Thyroid gland (tissue), 4 donors: ENCODE measurements at regions not wholly inside any gene's neighbourhood (a gene's known extent, or its start where the extent isn't known, plus 50 kb on each side); places are given as distances from the start of the nearest gene placed in this dataset.

Experiments used
- POLR2A ChIP-seq, 2 donors: fragments of 450-650 bp; IDR thresholded peaks; one replicate each; pipeline ENCODE4 v1.6.1; 2017; ENCODE audit warnings: antibody characterized with exemption in 2 of 2, mild to moderate bottlenecking in 2 of 2, moderate library complexity in 1 of 2
- TF ChIP-seq, protein P1 (sequence below), 6 experiments: fragments of 200-600 bp in 3 of 6; fragments of 450-650 bp in 3 of 6; sonication (generic) in 3 of 6; IDR thresholded peaks; one replicate each; pipeline ENCODE4 v1.5.1; 2016 to 2019; ENCODE audit warnings: antibody characterized with exemption in 6 of 6, mild to moderate bottlenecking in 2 of 6, inconsistent platforms in 1 of 6, moderate library complexity in 1 of 6

DNA sequence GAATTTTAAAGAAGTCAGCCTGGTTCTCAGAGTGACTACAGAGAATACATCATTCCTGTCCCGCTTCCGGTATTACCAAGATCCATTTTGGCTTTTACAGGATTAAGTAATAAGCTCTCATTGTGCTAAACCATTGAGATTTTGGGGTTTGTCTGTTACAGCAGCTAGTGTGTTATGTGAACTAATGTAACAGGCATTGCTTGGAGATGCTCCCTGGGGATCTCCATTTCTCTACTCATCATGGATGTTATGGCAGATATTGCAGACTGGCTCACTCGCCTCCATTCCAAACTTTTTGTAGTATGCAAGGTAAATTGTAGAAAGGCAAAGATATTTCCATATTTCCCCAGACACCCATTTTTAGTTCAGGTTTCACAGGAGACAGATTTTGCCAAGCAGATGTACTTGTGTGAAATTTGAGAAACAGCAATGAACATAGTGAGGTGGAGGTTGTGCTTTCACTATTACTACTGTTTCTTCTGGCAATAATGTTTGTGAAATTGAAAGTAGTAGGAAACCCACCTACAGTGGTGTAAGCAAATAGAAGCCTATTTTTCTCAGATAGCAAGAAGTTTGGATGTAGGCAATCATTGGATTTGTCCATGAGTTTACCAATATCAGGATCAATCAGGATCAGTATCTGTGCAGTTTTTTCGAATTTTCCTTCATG lies 177.1 kb upstream of the GALNT15 start:
- TF ChIP-seq, protein P1, sequence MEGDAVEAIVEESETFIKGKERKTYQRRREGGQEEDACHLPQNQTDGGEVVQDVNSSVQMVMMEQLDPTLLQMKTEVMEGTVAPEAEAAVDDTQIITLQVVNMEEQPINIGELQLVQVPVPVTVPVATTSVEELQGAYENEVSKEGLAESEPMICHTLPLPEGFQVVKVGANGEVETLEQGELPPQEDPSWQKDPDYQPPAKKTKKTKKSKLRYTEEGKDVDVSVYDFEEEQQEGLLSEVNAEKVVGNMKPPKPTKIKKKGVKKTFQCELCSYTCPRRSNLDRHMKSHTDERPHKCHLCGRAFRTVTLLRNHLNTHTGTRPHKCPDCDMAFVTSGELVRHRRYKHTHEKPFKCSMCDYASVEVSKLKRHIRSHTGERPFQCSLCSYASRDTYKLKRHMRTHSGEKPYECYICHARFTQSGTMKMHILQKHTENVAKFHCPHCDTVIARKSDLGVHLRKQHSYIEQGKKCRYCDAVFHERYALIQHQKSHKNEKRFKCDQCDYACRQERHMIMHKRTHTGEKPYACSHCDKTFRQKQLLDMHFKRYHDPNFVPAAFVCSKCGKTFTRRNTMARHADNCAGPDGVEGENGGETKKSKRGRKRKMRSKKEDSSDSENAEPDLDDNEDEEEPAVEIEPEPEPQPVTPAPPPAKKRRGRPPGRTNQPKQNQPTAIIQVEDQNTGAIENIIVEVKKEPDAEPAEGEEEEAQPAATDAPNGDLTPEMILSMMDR (IDR thresholded peaks at IDR 0.05), result no peak
- TF ChIP-seq POLR2A (IDR thresholded peaks at IDR 0.05), result no peak
